Kidney (tissue), 13 donors: ENCODE measurements at regions not wholly inside any gene's neighbourhood (a gene's known extent, or its start where the extent isn't known, plus 50 kb on each side); places are given as distances from the start of the nearest gene placed in this dataset.

Source experiments
- DNase-seq, 5 donors: peaks; one replicate each; pipeline ENCODE4 v3.0.0-alpha.2; 2013 to 2020
- FAIRE-seq: peaks from 2 replicates; lab custom pipeline; 2012; peaks lifted over from hg19 to GRCh38; lab: Jason Lieb, UNC
- H3K27ac ChIP-seq, 2 donors: one replicate each; pipeline ENCODE4 v1.7.0; 2013; ENCODE audit warnings: low read depth in 2 of 2, low read length in 2 of 2, inconsistent platforms in 1 of 2
- H3K27me3 ChIP-seq: one replicate; pipeline ENCODE4 v1.7.1; 2013; ENCODE audit warnings: low read length, inconsistent platforms; ENCODE audit not compliant: control insufficient read depth, insufficient read depth
- H3K36me3 ChIP-seq, 3 donors: one replicate each; pipeline versions ENCODE4 v1.7.0 to v1.7.1; 2013; ENCODE audit warnings: low read length in 3 of 3, control low read depth in 1 of 3, inconsistent platforms in 1 of 3; ENCODE audit not compliant: insufficient read depth in 3 of 3, control insufficient read depth in 2 of 3
- H3K4me1 ChIP-seq, 3 donors: one replicate each; pipeline versions ENCODE4 v1.7.0 to v1.7.1; 2013; ENCODE audit warnings: low read length in 3 of 3, inconsistent platforms in 1 of 3, low read depth in 1 of 3; ENCODE audit not compliant: control insufficient read depth in 2 of 3, insufficient read depth in 2 of 3
- H3K4me3 ChIP-seq, 3 donors: one replicate each; pipeline versions ENCODE4 v1.7.0 to v1.8.1; 2013; ENCODE audit warnings: low read length in 3 of 3, control low read depth in 1 of 3, inconsistent platforms in 1 of 3
- H3K9ac ChIP-seq, 3 donors: one replicate each; pipeline versions ENCODE4 v1.7.0 to v1.7.1; 2013; ENCODE audit warnings: low read length in 3 of 3, control low read depth in 1 of 3, inconsistent platforms in 1 of 3
- H3K9me3 ChIP-seq, 3 donors: one replicate each; pipeline versions ENCODE4 v1.7.0 to v1.7.1; 2013; ENCODE audit warnings: low read length in 3 of 3, control low read depth in 1 of 3, inconsistent platforms in 1 of 3; ENCODE audit not compliant: control insufficient read depth in 2 of 3, insufficient read depth in 1 of 3
- intact Hi-C: fragments of 100-400 bp; cut with DNase I; formaldehyde crosslinking; loops from one replicate; pipeline ENCODE4 v1.11.1; 2022
- TF ChIP-seq, protein P1 (sequence below): IDR thresholded peaks from 3 replicates; pipeline ENCODE4 v1.5.1; 2012; ENCODE audit warnings: mild to moderate bottlenecking, moderate library complexity, borderline replicate concordance; ENCODE audit not compliant: insufficient read depth; ENCODE audit errors: extremely low read depth
- donor health status: control.
- donor health status: control.
- donor health status: control.
- donor health status: control.
- donor health status: control.
- donor health status: DM: yes; HTN: yes; CAD: no.
- donor health status: Normal renal cell carcinoma (clear cell type).

GRCh38 chr11:92489826-92490399 lies 265.3 kb downstream of the FAT3 start:
- no peaks in the 10 kb centered on the region for H3K36me3 ChIP-seq
- H3K4me1 ChIP-seq: no peaks in the 10 kb centered on the region
- H3K4me3 ChIP-seq: no peak overlapping the region
- FAIRE-seq: no peak
- TF ChIP-seq, protein P1, sequence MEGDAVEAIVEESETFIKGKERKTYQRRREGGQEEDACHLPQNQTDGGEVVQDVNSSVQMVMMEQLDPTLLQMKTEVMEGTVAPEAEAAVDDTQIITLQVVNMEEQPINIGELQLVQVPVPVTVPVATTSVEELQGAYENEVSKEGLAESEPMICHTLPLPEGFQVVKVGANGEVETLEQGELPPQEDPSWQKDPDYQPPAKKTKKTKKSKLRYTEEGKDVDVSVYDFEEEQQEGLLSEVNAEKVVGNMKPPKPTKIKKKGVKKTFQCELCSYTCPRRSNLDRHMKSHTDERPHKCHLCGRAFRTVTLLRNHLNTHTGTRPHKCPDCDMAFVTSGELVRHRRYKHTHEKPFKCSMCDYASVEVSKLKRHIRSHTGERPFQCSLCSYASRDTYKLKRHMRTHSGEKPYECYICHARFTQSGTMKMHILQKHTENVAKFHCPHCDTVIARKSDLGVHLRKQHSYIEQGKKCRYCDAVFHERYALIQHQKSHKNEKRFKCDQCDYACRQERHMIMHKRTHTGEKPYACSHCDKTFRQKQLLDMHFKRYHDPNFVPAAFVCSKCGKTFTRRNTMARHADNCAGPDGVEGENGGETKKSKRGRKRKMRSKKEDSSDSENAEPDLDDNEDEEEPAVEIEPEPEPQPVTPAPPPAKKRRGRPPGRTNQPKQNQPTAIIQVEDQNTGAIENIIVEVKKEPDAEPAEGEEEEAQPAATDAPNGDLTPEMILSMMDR: no peak
- H3K9me3 ChIP-seq: no peaks in the 10 kb centered on the region
- H3K27me3 ChIP-seq: no peaks in the 10 kb centered on the region
- no peak overlapping the region for H3K27ac ChIP-seq
- intact Hi-C loops: no loop called here
- no peak overlapping the region for H3K9ac ChIP-seq
- DNase-seq: no peak

DNA sequence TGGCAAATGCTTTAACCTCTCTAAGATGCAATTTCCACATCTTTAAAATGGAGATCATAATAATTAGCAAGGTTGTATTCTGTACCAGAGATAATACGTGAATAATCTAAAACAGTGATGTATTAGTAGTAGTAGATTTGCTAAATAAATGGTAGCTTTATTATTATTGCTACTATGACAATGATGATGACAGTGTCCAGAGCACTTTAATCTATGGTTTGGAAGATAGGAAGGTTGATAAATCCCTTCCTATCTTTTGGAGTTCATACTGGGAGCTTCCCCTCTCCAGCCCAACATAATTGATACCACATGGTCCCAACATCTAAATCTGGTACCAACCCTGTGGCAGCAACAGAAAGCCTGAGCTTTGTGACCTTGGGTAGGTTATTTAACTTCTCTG lies 267.8 kb downstream of the FAT3 start:
- Histone ChIP-seq H3K9me3 (no peaks in the 10 kb centered on the region), H3K27ac (no peak overlapping the region), H3K9ac (no peak overlapping the region), H3K4me3 (no peak overlapping the region), H3K36me3 (no peaks in the 10 kb centered on the region), H3K4me1 (no peaks in the 10 kb centered on the region), H3K27me3 (no peaks in the 10 kb centered on the region)
- intact Hi-C loops: no loop called here
- FAIRE-seq: no peak
- DNase-seq: no peak
- TF ChIP-seq, protein P1: no peak

GRCh38 chr11:92495107-92495793 lies 270.6 kb downstream of the FAT3 start:
- H3K4me3 ChIP-seq: no peak overlapping the region
- no peak overlapping the region for H3K9ac ChIP-seq
- no peak overlapping the region for H3K27ac ChIP-seq
- H3K4me1 ChIP-seq: no peaks in the 10 kb centered on the region
- no peak for FAIRE-seq
- H3K36me3 ChIP-seq: no peaks in the 10 kb centered on the region
- TF ChIP-seq, protein P1: no peak
- intact Hi-C loops: no loop called here
- H3K9me3 ChIP-seq: no peaks in the 10 kb centered on the region
- peak in 2 of 5 donors; percentile 16 to 30 for DNase-seq
- no peaks in the 10 kb centered on the region for H3K27me3 ChIP-seq

DNA sequence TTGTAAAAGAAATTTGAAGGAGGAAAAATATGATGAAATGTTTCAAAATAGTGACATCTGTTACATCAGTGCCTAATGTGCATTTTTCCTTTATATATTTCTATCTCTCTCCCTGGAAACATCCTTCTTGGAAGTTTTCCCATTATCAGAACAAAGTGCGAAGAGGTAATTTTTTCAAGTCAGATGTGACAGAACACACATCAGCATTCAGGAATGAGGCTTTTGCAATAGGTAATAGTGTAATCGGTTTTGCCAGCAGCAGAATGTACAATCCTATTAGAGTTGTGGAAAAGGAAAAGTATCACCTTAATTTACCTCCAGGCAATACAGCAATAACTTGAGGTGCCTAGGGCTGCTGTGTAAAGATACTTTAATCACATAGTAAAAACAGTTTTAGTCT lies 275.8 kb downstream of the FAT3 start:
- no peaks in the 10 kb centered on the region for H3K4me1 ChIP-seq
- H3K9ac ChIP-seq: no peak overlapping the region
- TF ChIP-seq, protein P1: no peak
- H3K4me3 ChIP-seq: no peak overlapping the region
- no peak overlapping the region for H3K27ac ChIP-seq
- no peak for FAIRE-seq
- no peak for DNase-seq
- H3K27me3 ChIP-seq: no peaks in the 10 kb centered on the region
- H3K36me3 ChIP-seq: no peaks in the 10 kb centered on the region
- no peaks in the 10 kb centered on the region for H3K9me3 ChIP-seq
- intact Hi-C loops: no loop called here
